ENCODE measurements at regions not wholly inside any gene's neighbourhood (a gene's known extent, or its start where the extent isn't known, plus 50 kb on each side); places are given as distances from the start of the nearest gene placed in this dataset.

- Histone ChIP-seq H3K4me2 (ENCODE audit: low read length) (no peak overlapping the region), H3F3A (ENCODE audit: insufficient read depth, low read length, poor library complexity, severe bottlenecking) (no peaks in the 10 kb centered on the region), H3K36me3 (ENCODE audit: insufficient read depth, low read length) (no peaks in the 10 kb centered on the region), H3K27me3 (ENCODE audit: insufficient read depth, low read depth, low read length) (no peaks in the 10 kb centered on the region), H3K9me3 (ENCODE audit: low read length) (no peaks in the 10 kb centered on the region), H4K20me1 (ENCODE audit: insufficient read depth) (no peaks in the 10 kb centered on the region), H3K9me2 (ENCODE audit: insufficient read depth, low read length) (no peaks in the 10 kb centered on the region), H2AFZ (ENCODE audit: low read depth, low read length) (no peak overlapping the region), H3K79me2 (replicated peaks; ENCODE audit: insufficient read depth, low read length) (no peaks in the 10 kb centered on the region), H3K4me3 (ENCODE audit: low read length) (no peak overlapping the region), H3K9ac (ENCODE audit: low read length) (no peak overlapping the region), H3K27ac (ENCODE audit: low read length) (no peak overlapping the region)
- TF ChIP-seq SMC3 (conservative IDR thresholded peaks at IDR 0.05; ENCODE audit: poor library complexity) (no peak), RAD21 (conservative IDR thresholded peaks at IDR 0.05) (no peak), MXI1 (conservative IDR thresholded peaks at IDR 0.05; ENCODE audit: poor library complexity, severe bottlenecking) (no peak), EZH2 (IDR thresholded peaks at IDR 0.05; ENCODE audit: borderline replicate concordance, insufficient read depth, low read length, poor library complexity, severe bottlenecking) (no peak)
Observed at GRCh38 chr5:8393240-8393639, 524.3 kb downstream of the MTRR start.

DNA sequence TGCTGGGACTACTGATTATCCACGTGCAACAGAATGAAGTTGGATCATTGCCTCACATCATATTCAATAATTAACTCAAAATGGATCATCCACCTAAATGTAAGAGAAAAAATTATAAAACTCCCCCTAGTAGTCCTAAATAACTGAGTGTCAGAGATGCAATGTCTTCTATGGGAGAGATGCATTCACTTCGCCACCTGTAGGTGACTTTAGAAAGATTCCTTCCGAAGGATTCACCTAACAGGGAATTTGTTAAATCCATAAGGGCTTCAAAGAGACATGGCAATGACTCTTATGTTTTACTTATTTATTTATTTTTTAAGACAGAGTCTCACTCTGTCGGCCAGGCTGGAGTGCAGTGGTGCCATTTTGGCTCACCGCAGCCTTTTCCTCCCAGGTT, 526.0 kb downstream of the MTRR start:
- H3K9me2 ChIP-seq (ENCODE audit: insufficient read depth, low read length), result no peaks in the 10 kb centered on the region
- no peak overlapping the region for H3K4me3 ChIP-seq (ENCODE audit: low read length)
- H3K9ac ChIP-seq (ENCODE audit: low read length), result no peak overlapping the region
- H3F3A ChIP-seq (ENCODE audit: insufficient read depth, low read length, poor library complexity, severe bottlenecking), result no peaks in the 10 kb centered on the region
- H3K79me2 ChIP-seq (replicated peaks; ENCODE audit: insufficient read depth, low read length), result no peaks in the 10 kb centered on the region
- TF ChIP-seq MXI1 (conservative IDR thresholded peaks at IDR 0.05; ENCODE audit: poor library complexity, severe bottlenecking), result no peak
- TF ChIP-seq SMC3 (conservative IDR thresholded peaks at IDR 0.05; ENCODE audit: poor library complexity), result peak; percentile 22
- no peak for TF ChIP-seq RAD21 (conservative IDR thresholded peaks at IDR 0.05)
- no peak for TF ChIP-seq EP300 (conservative IDR thresholded peaks at IDR 0.05; ENCODE audit: poor library complexity, severe bottlenecking)
- TF ChIP-seq, protein P1, sequence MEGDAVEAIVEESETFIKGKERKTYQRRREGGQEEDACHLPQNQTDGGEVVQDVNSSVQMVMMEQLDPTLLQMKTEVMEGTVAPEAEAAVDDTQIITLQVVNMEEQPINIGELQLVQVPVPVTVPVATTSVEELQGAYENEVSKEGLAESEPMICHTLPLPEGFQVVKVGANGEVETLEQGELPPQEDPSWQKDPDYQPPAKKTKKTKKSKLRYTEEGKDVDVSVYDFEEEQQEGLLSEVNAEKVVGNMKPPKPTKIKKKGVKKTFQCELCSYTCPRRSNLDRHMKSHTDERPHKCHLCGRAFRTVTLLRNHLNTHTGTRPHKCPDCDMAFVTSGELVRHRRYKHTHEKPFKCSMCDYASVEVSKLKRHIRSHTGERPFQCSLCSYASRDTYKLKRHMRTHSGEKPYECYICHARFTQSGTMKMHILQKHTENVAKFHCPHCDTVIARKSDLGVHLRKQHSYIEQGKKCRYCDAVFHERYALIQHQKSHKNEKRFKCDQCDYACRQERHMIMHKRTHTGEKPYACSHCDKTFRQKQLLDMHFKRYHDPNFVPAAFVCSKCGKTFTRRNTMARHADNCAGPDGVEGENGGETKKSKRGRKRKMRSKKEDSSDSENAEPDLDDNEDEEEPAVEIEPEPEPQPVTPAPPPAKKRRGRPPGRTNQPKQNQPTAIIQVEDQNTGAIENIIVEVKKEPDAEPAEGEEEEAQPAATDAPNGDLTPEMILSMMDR (IDR thresholded peaks at IDR 0.05; ENCODE audit: poor library complexity, severe bottlenecking), result peak; percentile 31
- no peak for TF ChIP-seq POLR2AphosphoS5 (IDR thresholded peaks at IDR 0.05)
- TF ChIP-seq EZH2 (IDR thresholded peaks at IDR 0.05; ENCODE audit: borderline replicate concordance, insufficient read depth, low read length, poor library complexity, severe bottlenecking), result no peak
- TF ChIP-seq, protein P2, sequence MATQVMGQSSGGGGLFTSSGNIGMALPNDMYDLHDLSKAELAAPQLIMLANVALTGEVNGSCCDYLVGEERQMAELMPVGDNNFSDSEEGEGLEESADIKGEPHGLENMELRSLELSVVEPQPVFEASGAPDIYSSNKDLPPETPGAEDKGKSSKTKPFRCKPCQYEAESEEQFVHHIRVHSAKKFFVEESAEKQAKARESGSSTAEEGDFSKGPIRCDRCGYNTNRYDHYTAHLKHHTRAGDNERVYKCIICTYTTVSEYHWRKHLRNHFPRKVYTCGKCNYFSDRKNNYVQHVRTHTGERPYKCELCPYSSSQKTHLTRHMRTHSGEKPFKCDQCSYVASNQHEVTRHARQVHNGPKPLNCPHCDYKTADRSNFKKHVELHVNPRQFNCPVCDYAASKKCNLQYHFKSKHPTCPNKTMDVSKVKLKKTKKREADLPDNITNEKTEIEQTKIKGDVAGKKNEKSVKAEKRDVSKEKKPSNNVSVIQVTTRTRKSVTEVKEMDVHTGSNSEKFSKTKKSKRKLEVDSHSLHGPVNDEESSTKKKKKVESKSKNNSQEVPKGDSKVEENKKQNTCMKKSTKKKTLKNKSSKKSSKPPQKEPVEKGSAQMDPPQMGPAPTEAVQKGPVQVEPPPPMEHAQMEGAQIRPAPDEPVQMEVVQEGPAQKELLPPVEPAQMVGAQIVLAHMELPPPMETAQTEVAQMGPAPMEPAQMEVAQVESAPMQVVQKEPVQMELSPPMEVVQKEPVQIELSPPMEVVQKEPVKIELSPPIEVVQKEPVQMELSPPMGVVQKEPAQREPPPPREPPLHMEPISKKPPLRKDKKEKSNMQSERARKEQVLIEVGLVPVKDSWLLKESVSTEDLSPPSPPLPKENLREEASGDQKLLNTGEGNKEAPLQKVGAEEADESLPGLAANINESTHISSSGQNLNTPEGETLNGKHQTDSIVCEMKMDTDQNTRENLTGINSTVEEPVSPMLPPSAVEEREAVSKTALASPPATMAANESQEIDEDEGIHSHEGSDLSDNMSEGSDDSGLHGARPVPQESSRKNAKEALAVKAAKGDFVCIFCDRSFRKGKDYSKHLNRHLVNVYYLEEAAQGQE (IDR thresholded peaks at IDR 0.05; ENCODE audit: borderline replicate concordance), result no peak
- TF ChIP-seq TAF1 (IDR thresholded peaks at IDR 0.05; ENCODE audit: low read depth), result no peak
- no peak overlapping the region for H3K27ac ChIP-seq (ENCODE audit: low read length)
- no peaks in the 10 kb centered on the region for H3K27me3 ChIP-seq (ENCODE audit: insufficient read depth, low read depth, low read length)
- H3K4me2 ChIP-seq (ENCODE audit: low read length), result no peak overlapping the region
- H2AFZ ChIP-seq (ENCODE audit: low read depth, low read length), result no peak overlapping the region
- no peaks in the 10 kb centered on the region for H3K9me3 ChIP-seq (ENCODE audit: low read length)
- H4K20me1 ChIP-seq (ENCODE audit: insufficient read depth), result no peaks in the 10 kb centered on the region
- no peaks in the 10 kb centered on the region for H3K36me3 ChIP-seq (ENCODE audit: insufficient read depth, low read length)

Data from neural cell (in vitro differentiated cells).